PFSK-1 (cell line): ENCODE measurements at regions not wholly inside any gene's neighbourhood (a gene's known extent, or its start where the extent isn't known, plus 50 kb on each side); places are given as distances from the start of the nearest gene placed in this dataset.

Experiments
- POLR2AphosphoS5 ChIP-seq: IDR thresholded peaks from 2 replicates; pipeline ENCODE4 v1.6.1; 2012; ENCODE audit warnings: low read depth, mild to moderate bottlenecking, control low read depth, low read length, moderate library complexity
- TAF1 ChIP-seq: IDR thresholded peaks from 2 replicates; pipeline ENCODE4 v1.6.1; 2012; ENCODE audit warnings: low read length, control low read depth, borderline replicate concordance; ENCODE audit not compliant: insufficient read depth
- TF ChIP-seq, protein P1 (sequence below), 2 experiments: IDR thresholded peaks; 2 replicates each; pipeline versions ENCODE4 v1.6.1 to v1.8.0; 2011 to 2012; ENCODE audit warnings: low read depth in 2 of 2, low read length in 2 of 2, control low read depth in 1 of 2, inconsistent platforms in 1 of 2, mild to moderate bottlenecking in 1 of 2, moderate library complexity in 1 of 2; ENCODE audit not compliant: insufficient read depth in 1 of 2

GRCh38 chr14:49339130-49339529, 247.1 kb downstream of the RPS29 start:
- TF ChIP-seq POLR2AphosphoS5 (no peak), TAF1 (no peak)
- TF ChIP-seq, protein P1, sequence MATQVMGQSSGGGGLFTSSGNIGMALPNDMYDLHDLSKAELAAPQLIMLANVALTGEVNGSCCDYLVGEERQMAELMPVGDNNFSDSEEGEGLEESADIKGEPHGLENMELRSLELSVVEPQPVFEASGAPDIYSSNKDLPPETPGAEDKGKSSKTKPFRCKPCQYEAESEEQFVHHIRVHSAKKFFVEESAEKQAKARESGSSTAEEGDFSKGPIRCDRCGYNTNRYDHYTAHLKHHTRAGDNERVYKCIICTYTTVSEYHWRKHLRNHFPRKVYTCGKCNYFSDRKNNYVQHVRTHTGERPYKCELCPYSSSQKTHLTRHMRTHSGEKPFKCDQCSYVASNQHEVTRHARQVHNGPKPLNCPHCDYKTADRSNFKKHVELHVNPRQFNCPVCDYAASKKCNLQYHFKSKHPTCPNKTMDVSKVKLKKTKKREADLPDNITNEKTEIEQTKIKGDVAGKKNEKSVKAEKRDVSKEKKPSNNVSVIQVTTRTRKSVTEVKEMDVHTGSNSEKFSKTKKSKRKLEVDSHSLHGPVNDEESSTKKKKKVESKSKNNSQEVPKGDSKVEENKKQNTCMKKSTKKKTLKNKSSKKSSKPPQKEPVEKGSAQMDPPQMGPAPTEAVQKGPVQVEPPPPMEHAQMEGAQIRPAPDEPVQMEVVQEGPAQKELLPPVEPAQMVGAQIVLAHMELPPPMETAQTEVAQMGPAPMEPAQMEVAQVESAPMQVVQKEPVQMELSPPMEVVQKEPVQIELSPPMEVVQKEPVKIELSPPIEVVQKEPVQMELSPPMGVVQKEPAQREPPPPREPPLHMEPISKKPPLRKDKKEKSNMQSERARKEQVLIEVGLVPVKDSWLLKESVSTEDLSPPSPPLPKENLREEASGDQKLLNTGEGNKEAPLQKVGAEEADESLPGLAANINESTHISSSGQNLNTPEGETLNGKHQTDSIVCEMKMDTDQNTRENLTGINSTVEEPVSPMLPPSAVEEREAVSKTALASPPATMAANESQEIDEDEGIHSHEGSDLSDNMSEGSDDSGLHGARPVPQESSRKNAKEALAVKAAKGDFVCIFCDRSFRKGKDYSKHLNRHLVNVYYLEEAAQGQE (IDR thresholded peaks at IDR 0.05; ENCODE audit: insufficient read depth in 1 of 2, low read depth in 2 of 2, low read length in 2 of 2), result no peak
